NCI-H82 (cell line): ENCODE measurements at regions not wholly inside any gene's neighbourhood (a gene's known extent, or its start where the extent isn't known, plus 50 kb on each side); places are given as distances from the start of the nearest gene placed in this dataset.
A peak's percentile ranks its signal among the peaks of the same experiment; 100 is the strongest.
"Not testable (repeated sequence)": the region's sequence is repeated elsewhere in the genome, so short reads cannot be mapped to it uniquely, and the experiment has no call there.

ENCODE experiments used
- DNase-seq: peaks from one replicate; lab custom pipeline; 2025; lab: John Stamatoyannopoulos, UW

DNA sequence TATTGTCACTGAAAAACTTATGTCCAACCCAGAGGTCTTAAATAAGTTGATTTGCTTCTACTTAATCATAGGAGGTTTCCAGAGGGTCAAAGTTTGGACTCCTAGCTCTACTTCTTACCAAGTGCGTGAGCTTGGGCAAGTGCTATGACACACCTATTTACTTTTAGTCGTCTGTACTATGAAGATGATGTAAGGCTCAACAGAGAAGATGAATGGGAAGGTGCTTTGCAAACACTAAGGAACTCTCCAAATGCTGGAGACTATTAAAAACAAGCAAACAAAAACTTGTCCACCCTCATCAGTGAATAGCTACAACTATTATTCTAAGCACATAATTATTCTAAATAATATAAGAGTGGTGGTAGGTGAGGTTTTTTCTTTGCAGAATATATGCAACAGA is 232.3 kb upstream of the USP24 start:
- no peak for DNase-seq

DNA sequence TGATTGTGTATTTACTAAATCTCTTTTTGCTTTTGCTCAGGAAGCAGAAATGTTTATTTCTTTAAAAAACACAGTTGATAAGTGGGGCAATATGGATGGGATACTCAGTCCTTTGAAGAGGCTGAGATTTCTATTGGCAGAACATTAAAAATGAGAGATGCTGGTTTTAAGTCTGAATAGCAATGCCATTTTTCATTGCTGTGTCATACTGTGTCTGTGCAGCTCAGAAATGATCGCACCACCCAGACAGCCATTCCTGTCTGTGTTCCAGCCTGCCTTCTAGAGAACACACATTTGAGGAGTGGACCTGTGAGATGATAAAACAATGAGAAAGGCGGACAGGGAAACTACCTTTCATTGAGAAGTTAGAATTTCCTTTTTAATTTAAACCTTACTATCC is 231.2 kb upstream of the USP24 start:
- DNase-seq, result no peak

DNA sequence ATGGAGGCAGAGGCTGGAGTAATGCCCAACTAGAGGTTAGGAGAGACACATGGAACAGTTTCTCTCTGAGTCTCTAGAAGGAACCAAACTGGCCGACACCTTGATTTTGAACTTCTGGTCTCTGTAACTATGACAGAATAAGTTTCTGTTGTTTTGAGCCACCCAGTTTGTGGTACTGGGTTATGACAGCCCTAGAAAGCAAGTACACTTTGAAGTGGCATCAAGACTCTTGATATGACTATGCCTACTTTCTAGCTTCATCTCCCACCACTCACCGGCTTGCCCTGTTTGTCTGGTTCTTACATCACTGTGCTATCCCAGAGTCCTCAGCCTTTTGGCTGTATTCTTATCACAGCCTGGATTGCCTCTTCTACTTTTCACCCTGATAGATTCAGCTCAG is 230.3 kb upstream of the USP24 start:
- DNase-seq, result no peak

- DNase-seq, result no peak
Measured at GRCh38 chr1:55444667-55445066, 229.5 kb upstream of the USP24 start.

DNA sequence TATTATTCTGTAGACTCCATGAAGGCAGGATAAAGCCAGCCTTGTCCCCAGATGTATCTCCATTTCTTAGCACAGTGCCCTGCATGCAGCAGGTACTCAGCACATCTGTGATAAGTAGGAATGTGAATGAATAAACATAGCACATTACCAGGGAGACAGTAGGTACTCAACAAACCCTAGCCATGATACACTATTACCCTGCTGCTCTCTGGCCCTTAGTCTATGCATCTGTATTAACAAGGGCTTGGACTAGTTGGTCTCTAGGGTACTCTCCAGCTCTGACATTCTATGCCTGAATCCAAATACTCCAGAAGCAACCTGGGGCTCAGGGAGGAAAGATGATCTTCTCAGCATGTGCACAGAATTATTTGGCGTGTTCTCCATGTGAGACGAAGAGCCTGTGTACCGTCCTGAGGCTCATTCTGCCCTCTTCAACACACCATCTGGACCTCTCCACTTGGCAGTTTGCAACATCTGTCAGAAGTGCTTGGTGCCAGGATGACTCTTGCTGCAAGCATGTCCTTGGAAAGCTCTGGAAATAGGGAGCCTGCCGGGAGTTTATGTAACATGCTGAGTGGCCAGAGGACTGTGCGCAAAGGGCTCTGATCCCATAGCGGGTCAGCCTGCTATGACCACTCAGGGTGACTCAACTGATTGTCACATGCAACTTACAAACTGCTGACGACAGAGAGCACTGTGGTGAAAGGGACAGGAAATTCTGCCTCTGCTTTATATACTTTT is 228.2 kb upstream of the USP24 start:
- peak; percentile 78 for DNase-seq

GRCh38 chr1:55441489-55441888 is 226.3 kb upstream of the USP24 start:
- DNase-seq, result no peak

GRCh38 chr1:55437692-55438091 is 222.5 kb upstream of the USP24 start:
- no peak for DNase-seq

DNA sequence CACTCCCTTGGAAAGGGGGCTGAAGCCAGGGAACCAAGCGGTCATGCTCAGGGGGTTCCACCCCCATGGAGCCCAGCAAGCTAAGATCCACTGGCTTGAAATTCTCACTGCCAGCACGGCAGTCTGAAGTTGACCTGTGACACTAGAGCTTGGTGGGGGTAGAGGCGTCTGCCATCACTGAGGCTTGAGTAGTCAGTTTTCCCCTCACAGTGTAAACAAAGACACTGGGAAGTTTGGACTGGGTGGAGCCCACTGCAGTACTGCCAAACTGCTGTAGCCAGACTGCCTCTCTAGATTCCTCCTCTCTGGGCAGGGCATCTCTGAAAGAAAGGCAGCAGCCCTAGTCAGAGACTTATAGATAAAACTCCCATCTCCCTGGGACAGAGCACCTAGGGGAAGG is 215.6 kb upstream of the USP24 start:
- DNase-seq, result not testable (repeated sequence)

GRCh38 chr1:55430206-55430605 is 215.0 kb upstream of the USP24 start:
- DNase-seq, result not testable (repeated sequence)

- no peak for DNase-seq
Measured at GRCh38 chr1:55428944-55429931, 214.1 kb upstream of the USP24 start.

GRCh38 chr1:55428231-55428630 is 213.1 kb upstream of the USP24 start:
- no peak for DNase-seq

DNA sequence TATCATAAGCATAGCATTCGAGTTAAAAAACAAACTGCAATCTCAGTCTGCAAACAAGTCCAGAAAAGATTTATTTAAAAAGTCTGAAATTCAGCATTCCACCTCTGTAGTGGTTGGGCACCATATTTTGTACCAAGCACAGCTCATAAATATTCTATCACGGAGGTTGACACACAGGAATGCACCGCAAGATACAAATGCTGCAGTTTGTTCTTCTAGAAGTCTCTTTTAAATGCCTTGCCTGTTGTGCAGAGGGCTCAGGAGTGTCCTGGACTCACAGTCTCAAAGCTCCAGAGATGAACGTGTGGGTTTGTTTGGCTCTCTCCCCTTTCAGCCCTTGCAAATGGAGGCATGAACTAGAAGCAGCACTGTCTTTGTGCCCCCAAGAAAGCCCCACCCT is 212.4 kb upstream of the USP24 start:
- no peak for DNase-seq

DNA sequence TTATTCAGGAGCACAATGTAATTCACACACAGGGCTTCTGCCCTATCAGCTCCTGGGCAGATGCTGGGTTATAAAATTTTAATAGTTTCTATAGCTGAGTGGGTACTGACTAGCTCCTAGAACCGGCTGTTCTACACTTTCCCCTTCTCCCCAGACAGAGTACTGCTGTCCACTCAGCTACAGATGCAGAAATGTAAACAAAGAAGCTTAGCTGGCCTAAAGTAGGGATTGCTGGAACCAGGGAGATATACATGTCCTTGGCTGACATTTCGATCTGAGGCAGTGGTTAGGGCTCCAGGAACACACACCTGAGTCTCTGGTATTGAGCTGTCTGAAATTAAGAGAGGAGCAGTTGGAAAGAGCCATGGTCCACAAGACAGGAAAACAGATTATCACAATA is 211.5 kb upstream of the USP24 start:
- DNase-seq, result peak; percentile 61

- no peak for DNase-seq
Measured at GRCh38 chr1:55426156-55426555, 211.0 kb upstream of the USP24 start.

DNA sequence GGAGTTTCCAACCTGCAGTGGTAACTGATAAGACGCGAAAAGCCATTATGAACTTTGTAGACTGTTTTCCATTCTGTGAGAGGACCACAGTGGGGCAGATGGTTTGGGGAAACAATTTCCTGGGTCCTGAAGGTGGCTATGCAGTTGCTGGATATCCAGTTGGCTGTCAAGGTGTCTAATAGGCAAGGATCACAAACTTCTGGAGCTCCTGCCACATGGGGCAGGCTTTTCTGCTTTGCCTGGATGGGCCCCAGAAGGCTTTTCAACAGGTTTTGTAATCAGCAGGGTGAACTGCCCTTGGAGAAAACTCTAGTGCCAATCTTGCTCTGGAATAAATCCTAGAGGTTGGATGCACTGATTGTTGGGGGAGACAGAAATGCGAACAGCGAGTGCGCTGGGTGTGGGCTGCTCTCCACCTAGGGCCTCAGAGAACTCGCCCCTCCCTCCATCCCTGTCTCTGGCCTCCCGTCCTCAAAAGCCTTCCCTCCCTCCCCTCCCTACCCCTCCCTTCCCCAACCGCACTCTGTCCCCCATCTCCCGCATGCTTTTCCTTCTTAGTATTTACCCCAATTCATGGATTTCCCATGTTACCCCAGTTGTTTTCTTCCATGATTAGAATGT is 210.3 kb upstream of the USP24 start:
- DNase-seq, result peak; percentile 27

- no peak for DNase-seq
Measured at GRCh38 chr1:55423376-55423775, 208.2 kb upstream of the USP24 start.

GRCh38 chr1:55420929-55421716 is 206.0 kb upstream of the USP24 start:
- DNase-seq, result peak; percentile 96

GRCh38 chr1:55420026-55420425 is 204.9 kb upstream of the USP24 start:
- DNase-seq, result peak; percentile 70

DNA sequence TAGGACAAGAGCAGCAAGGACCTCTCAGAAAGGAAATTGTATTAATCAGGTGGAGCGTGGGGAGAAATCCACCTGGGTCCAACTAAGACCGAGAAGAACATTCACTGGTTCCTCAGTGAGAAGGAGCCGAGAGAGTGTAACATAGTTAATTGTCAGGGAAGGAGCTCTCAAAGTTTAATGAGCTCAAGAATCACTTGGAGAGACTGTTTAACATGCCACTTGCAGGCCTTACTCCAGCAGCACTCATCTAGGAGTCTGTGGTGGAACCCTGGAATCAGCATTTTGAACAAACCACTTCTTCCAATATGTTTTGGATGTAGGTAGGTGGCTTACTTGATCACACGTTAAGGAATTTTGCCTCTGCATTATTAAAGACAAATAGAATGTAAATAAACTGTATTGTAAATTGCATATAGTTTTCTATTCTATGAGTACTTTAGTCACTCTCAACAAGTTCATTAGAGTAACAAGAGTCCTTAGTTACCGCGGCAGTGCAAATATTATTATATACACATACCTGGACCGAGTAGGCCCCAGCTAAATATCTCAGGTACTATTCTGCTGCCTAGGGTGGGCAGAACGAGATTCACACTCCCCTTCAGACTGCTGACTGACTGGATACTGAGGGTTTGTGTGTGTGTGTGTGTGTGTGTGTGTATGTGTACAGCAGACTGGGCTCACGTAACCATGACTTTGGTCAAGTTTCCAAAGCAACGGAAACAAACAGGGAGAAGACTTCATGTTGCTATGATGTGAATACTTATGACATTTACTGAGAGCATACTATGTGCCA is 203.2 kb upstream of the USP24 start:
- DNase-seq, result peak; percentile 55

- DNase-seq, result no peak
Measured at GRCh38 chr1:55416164-55416842, 201.1 kb upstream of the USP24 start.
